Neuronal stem cell (in vitro differentiated cells): ENCODE measurements at regions not wholly inside any gene's neighbourhood (a gene's known extent, or its start where the extent isn't known, plus 50 kb on each side); places are given as distances from the start of the nearest gene placed in this dataset.

Experiments
- DNase-seq: peaks from one replicate; pipeline ENCODE4 v3.0.0-alpha.2; 2013; ENCODE audit warnings: low spot score
- H2AFZ ChIP-seq: one replicate; pipeline ENCODE4 v1.6.1; 2013; ENCODE audit warnings: mild to moderate bottlenecking, low read length, inconsistent platforms
- H2AK5ac ChIP-seq: 2 replicates; pipeline ENCODE4 v1.6.1; 2013; ENCODE audit warnings: low read depth, mild to moderate bottlenecking, inconsistent platforms, low read length, moderate library complexity, mixed read lengths
- H2BK120ac ChIP-seq: 2 replicates; pipeline ENCODE4 v1.6.1; 2013; ENCODE audit warnings: low read depth, mild to moderate bottlenecking, inconsistent platforms, low read length, moderate library complexity, mixed read lengths
- H2BK12ac ChIP-seq: one replicate; pipeline ENCODE4 v1.6.1; 2013; ENCODE audit warnings: low read length, inconsistent platforms
- H2BK15ac ChIP-seq: 2 replicates; pipeline ENCODE4 v1.6.1; 2013; ENCODE audit warnings: mild to moderate bottlenecking, low read length, inconsistent platforms, mixed read lengths
- H2BK5ac ChIP-seq: one replicate; pipeline ENCODE4 v1.6.1; 2013; ENCODE audit warnings: inconsistent platforms, mild to moderate bottlenecking, low read length, moderate library complexity
- H3K14ac ChIP-seq: one replicate; pipeline ENCODE4 v1.6.1; 2013; ENCODE audit warnings: low read length, inconsistent platforms
- H3K18ac ChIP-seq: 2 replicates; pipeline ENCODE4 v1.6.1; 2013; ENCODE audit warnings: low read length, inconsistent platforms
- H3K23ac ChIP-seq: 2 replicates; pipeline ENCODE4 v1.6.1; 2013; ENCODE audit warnings: low read depth, mild to moderate bottlenecking, mixed read lengths, low read length, inconsistent platforms; ENCODE audit not compliant: poor library complexity
- H3K27ac ChIP-seq: replicated peaks from 3 replicates; pipeline ENCODE4 v1.5.1; 2013; ENCODE audit warnings: low read length, inconsistent platforms
- H3K27me3 ChIP-seq, 3 experiments: 2 replicates each; pipeline ENCODE4 v1.6.1; 2013; ENCODE audit warnings: low read length in 3 of 3, mild to moderate bottlenecking in 2 of 3, inconsistent platforms in 1 of 3, low read depth in 1 of 3, mixed read lengths in 1 of 3, moderate library complexity in 1 of 3; ENCODE audit not compliant: control insufficient read depth in 3 of 3, insufficient read depth in 3 of 3
- H3K36me3 ChIP-seq, 2 donors: replicated peaks in 1 of 2; 2 replicates each; pipeline ENCODE4 v1.6.1; 2013; ENCODE audit warnings: low read length in 2 of 2; ENCODE audit not compliant: control insufficient read depth in 2 of 2, insufficient read depth in 2 of 2
- H3K4ac ChIP-seq: 2 replicates; pipeline ENCODE4 v1.6.1; 2013; ENCODE audit warnings: inconsistent platforms, mild to moderate bottlenecking, low read length, moderate library complexity
- H3K4me1 ChIP-seq, 2 donors: 1 replicate in 1 of 2; 2 replicates in 1 of 2; pipeline ENCODE4 v1.6.1; 2013; ENCODE audit warnings: low read length in 2 of 2, low read depth in 1 of 2; ENCODE audit not compliant: control insufficient read depth in 2 of 2, insufficient read depth in 1 of 2
- H3K4me2 ChIP-seq: one replicate; pipeline ENCODE4 v1.6.1; 2013; ENCODE audit warnings: mild to moderate bottlenecking, low read length, inconsistent platforms; ENCODE audit not compliant: insufficient read depth, poor library complexity, severe bottlenecking
- H3K4me3 ChIP-seq, 2 donors: 2 replicates each; pipeline ENCODE4 v1.5.1; 2013; ENCODE audit warnings: low read length in 2 of 2, mild to moderate bottlenecking in 2 of 2, inconsistent platforms in 1 of 2, moderate library complexity in 1 of 2
- H3K79me1 ChIP-seq: one replicate; pipeline ENCODE4 v1.6.1; 2013; ENCODE audit warnings: low read depth, mild to moderate bottlenecking, inconsistent platforms, low read length, moderate library complexity
- H3K9ac ChIP-seq: one replicate; pipeline ENCODE4 v1.6.1; 2013; ENCODE audit warnings: mild to moderate bottlenecking, low read depth, low read length, inconsistent platforms; ENCODE audit not compliant: poor library complexity
- H3K9me3 ChIP-seq, 2 donors: replicated peaks in 1 of 2; 2 replicates each; pipeline versions ENCODE3 to v1.6.1; 2013; ENCODE audit warnings: low read length in 2 of 2, mild to moderate bottlenecking in 2 of 2, inconsistent platforms in 1 of 2, low read depth in 1 of 2, mixed read lengths in 1 of 2, moderate library complexity in 1 of 2; ENCODE audit not compliant: control insufficient read depth in 2 of 2, insufficient read depth in 1 of 2
- H4K8ac ChIP-seq: one replicate; pipeline ENCODE4 v1.6.1; 2013; ENCODE audit warnings: low read depth, mild to moderate bottlenecking, inconsistent platforms, low read length, moderate library complexity
- H4K91ac ChIP-seq: one replicate; pipeline ENCODE4 v1.6.1; 2013; ENCODE audit warnings: low read length, low read depth, mild to moderate bottlenecking, inconsistent platforms; ENCODE audit not compliant: poor library complexity
- WGBS, 2 donors: extraction: QIAGEN DNeasy Blood & Tissue Kit; methylation state at CpG; one replicate each; pipeline ENCODE4 v1.1.7; 2013; ENCODE audit warnings: missing lambda C conversion rate in 2 of 2, mixed read lengths in 1 of 2; ENCODE audit not compliant: insufficient read length in 2 of 2, insufficient replicate concordance in 1 of 2; ENCODE audit errors: extremely low coverage in 2 of 2; 5-methylcytosine and 5-hydroxymethylcytosine counted together

DNA sequence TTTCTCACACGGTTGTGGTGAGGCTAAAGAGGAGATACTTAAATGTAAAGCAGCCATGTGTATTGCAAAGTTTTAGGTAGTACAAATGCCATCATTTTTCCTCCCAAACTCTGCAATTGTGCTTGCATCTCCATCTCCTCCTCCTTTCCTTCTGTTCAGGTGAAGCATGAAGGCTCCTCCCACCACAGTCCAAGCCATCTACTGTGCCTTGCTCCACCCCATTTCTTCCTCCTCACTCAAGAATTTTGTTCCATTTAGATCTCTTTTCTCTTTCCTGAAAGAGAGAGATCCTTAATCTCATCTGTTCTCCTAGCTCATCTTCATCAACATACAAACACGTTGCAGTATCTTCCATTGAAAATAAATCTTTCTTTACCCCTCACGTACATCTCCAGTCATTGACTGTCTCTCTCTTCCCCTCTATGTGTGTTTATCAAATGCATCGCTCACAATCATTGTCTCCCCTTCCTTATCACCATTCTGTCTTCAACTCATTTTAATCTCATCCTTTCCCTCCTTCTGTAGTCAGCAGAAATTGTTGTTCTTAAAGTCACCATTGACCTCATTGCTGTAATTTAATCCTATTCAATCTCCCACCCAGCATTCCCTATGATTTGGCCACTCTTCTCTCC, 392.1 kb downstream of the RAD51AP2 start:
- Histone ChIP-seq H4K8ac (no peak overlapping the region), H2BK5ac (no peak overlapping the region), H3K4me3 (no peak overlapping the region), H4K91ac (no peak overlapping the region), H3K4me2 (no peak overlapping the region), H3K4ac (no peak overlapping the region), H2BK15ac (no peak overlapping the region), H3K27me3 (no peaks in the 10 kb centered on the region), H3K36me3 (no peaks in the 10 kb centered on the region), H3K4me1 (no peaks in the 10 kb centered on the region), H3K14ac (no peak overlapping the region), H2AK5ac (no peak overlapping the region), H2AFZ (no peak overlapping the region), H2BK12ac (no peak overlapping the region), H2BK120ac (no peak overlapping the region), H3K9ac (no peak overlapping the region), H3K79me1 (no peaks in the 10 kb centered on the region), H3K18ac (no peak overlapping the region), H3K27ac (no peak overlapping the region), H3K9me3 (no peaks in the 10 kb centered on the region), H3K23ac (no peak overlapping the region)
- DNase-seq, result no peak
- WGBS, 2 donors, result no CpG with 5 or more reads among the region's 4 CpGs

GRCh38 chr2:17124575-17125318, 393.5 kb downstream of the RAD51AP2 start:
- Histone ChIP-seq H2AFZ (no peak overlapping the region), H3K9ac (no peak overlapping the region), H3K36me3 (no peaks in the 10 kb centered on the region), H3K4me1 (no peaks in the 10 kb centered on the region), H3K18ac (no peak overlapping the region), H3K27me3 (no peaks in the 10 kb centered on the region), H3K14ac (no peak overlapping the region), H2BK5ac (no peak overlapping the region), H2BK15ac (no peak overlapping the region), H3K4me3 (no peak overlapping the region), H2AK5ac (no peak overlapping the region), H3K79me1 (no peaks in the 10 kb centered on the region), H3K9me3 (no peaks in the 10 kb centered on the region), H3K4me2 (no peak overlapping the region), H4K8ac (no peak overlapping the region), H3K4ac (no peak overlapping the region), H3K23ac (no peak overlapping the region), H2BK120ac (no peak overlapping the region), H4K91ac (no peak overlapping the region), H3K27ac (no peak overlapping the region), H2BK12ac (no peak overlapping the region)
- no CpG with 5 or more reads among the region's 1 CpG for WGBS, 2 donors
- DNase-seq, result no peak

- no peak overlapping the region for H3K9ac ChIP-seq
- H2AK5ac ChIP-seq, result no peak overlapping the region
- H2BK120ac ChIP-seq, result no peak overlapping the region
- no peak overlapping the region for H3K4me2 ChIP-seq
- H3K9me3 ChIP-seq, result no peaks in the 10 kb centered on the region
- H4K91ac ChIP-seq, result no peak overlapping the region
- H3K23ac ChIP-seq, result no peak overlapping the region
- H3K36me3 ChIP-seq, result no peaks in the 10 kb centered on the region
- no peaks in the 10 kb centered on the region for H3K79me1 ChIP-seq
- H2BK12ac ChIP-seq, result no peak overlapping the region
- H2BK5ac ChIP-seq, result no peak overlapping the region
- no peaks in the 10 kb centered on the region for H3K27me3 ChIP-seq
- no peak overlapping the region for H4K8ac ChIP-seq
- H3K4me1 ChIP-seq, result no peaks in the 10 kb centered on the region
- H3K18ac ChIP-seq, result no peak overlapping the region
- no CpG with 5 or more reads among the region's 7 CpGs for WGBS, 2 donors
- H2AFZ ChIP-seq, result no peak overlapping the region
- no peak overlapping the region for H2BK15ac ChIP-seq
- H3K14ac ChIP-seq, result no peak overlapping the region
- H3K27ac ChIP-seq, result no peak overlapping the region
- H3K4me3 ChIP-seq, result no peak overlapping the region
- H3K4ac ChIP-seq, result no peak overlapping the region
- no peak for DNase-seq
Observed at GRCh38 chr2:17122887-17123501, 395.2 kb downstream of the RAD51AP2 start.

- H2BK5ac ChIP-seq, result no peak overlapping the region
- H2AFZ ChIP-seq, result no peak overlapping the region
- no peak overlapping the region for H2BK120ac ChIP-seq
- no peak for DNase-seq
- H3K9me3 ChIP-seq, result no peaks in the 10 kb centered on the region
- no CpG with 5 or more reads among the region's 1 CpG for WGBS, 2 donors
- H3K4me2 ChIP-seq, result no peak overlapping the region
- H3K27me3 ChIP-seq, result no peaks in the 10 kb centered on the region
- H3K23ac ChIP-seq, result no peak overlapping the region
- H4K8ac ChIP-seq, result no peak overlapping the region
- no peak overlapping the region for H3K9ac ChIP-seq
- no peak overlapping the region for H3K27ac ChIP-seq
- no peak overlapping the region for H2BK15ac ChIP-seq
- H3K14ac ChIP-seq, result no peak overlapping the region
- H3K18ac ChIP-seq, result no peak overlapping the region
- no peak overlapping the region for H3K4ac ChIP-seq
- H3K4me1 ChIP-seq, result no peaks in the 10 kb centered on the region
- no peak overlapping the region for H4K91ac ChIP-seq
- H2AK5ac ChIP-seq, result no peak overlapping the region
- no peak overlapping the region for H3K4me3 ChIP-seq
- H3K36me3 ChIP-seq, result no peaks in the 10 kb centered on the region
- no peak overlapping the region for H2BK12ac ChIP-seq
- no peaks in the 10 kb centered on the region for H3K79me1 ChIP-seq
Observed at GRCh38 chr2:17115466-17115865, 402.8 kb downstream of the RAD51AP2 start.
